ENCODE measurements at regions not wholly inside any gene's neighbourhood (a gene's known extent, or its start where the extent isn't known, plus 50 kb on each side); places are given as distances from the start of the nearest gene placed in this dataset.

DNA sequence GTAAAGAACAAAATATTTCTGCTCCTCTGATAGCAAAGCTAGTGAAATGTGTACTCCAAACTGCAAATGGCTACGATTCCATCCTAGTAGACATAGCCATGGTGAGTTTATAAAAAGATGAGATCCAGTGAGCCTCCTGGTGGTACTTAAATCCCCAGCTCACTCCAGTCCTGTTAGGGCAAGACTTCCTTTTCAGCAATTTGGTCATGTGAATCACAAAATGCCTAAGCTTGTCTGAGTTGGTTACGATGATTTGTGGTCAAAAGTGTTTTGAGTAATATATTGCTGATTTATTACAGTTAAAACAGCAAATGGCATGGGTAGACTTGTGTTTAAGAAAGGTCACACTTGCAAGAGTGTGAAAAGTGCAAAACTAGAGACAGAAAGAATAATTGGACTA, 102.7 kb upstream of the NAV3 start:
- BruUV-seq (replicated peaks): no TSS peak
- POLR2A ChIA-PET (ENCODE audit: unreplicated experiment): no interaction called here
- H4K8ac ChIP-seq (ENCODE audit: low read depth in 2 of 2, low read length in 2 of 2): no peak overlapping the region

More for the DNA sequence above, 102.7 kb upstream of the NAV3 start:
- Histone ChIP-seq H2BK120ac (ENCODE audit: low read depth, low read length) (no peak overlapping the region), H3K27ac (ENCODE audit: insufficient read depth, low read length) (no peak overlapping the region), H3K79me1 (ENCODE audit: low read depth in 1 of 2, low read length in 2 of 2) (no peaks in the 10 kb centered on the region), H3K9ac (ENCODE audit: low read depth, low read length) (no peak overlapping the region), H2BK5ac (ENCODE audit: low read depth, low read length, poor library complexity, severe bottlenecking) (no peak overlapping the region), H3K36me3 (ENCODE audit: control insufficient read depth, insufficient read depth, low read length) (no peaks in the 10 kb centered on the region), H2AK5ac (ENCODE audit: low read depth, low read length) (no peak overlapping the region), H2BK15ac (ENCODE audit: low read depth, low read length) (no peak overlapping the region), H2BK20ac (ENCODE audit: low read depth, low read length) (no peak overlapping the region), H4K5ac (ENCODE audit: low read depth, low read length) (no peak overlapping the region), H3K14ac (replicated peaks; ENCODE audit: low read depth, low read length) (no peak overlapping the region), H4K91ac (ENCODE audit: insufficient read depth, low read depth, low read length) (no peak overlapping the region), H3K4me3 (ENCODE audit: insufficient read depth, low read depth, low read length) (no peak overlapping the region), H3K56ac (ENCODE audit: extremely low read depth, insufficient read depth, low read length) (no peak overlapping the region), H3K4me2 (ENCODE audit: low read depth, low read length) (no peak overlapping the region), H3K18ac (ENCODE audit: low read depth, low read length) (no peak overlapping the region), H3K9me3 (ENCODE audit: control insufficient read depth, insufficient read depth, low read length) (no peaks in the 10 kb centered on the region), H2AK9ac (replicated peaks; ENCODE audit: low read depth, low read length, poor library complexity) (no peak overlapping the region), H3K27me3 (ENCODE audit: control insufficient read depth, insufficient read depth, low read length) (no peaks in the 10 kb centered on the region), H3K4ac (ENCODE audit: low read depth, low read length) (no peak overlapping the region), H3K23ac (ENCODE audit: low read depth, low read length) (no peak overlapping the region), H2AFZ (replicated peaks; ENCODE audit: low read length, poor library complexity) (no peak overlapping the region), H4K20me1 (ENCODE audit: insufficient read depth, low read length) (no peaks in the 10 kb centered on the region), H3K9me1 (ENCODE audit: insufficient read depth, low read length) (no peaks in the 10 kb centered on the region), H3K4me1 (ENCODE audit: control insufficient read depth, insufficient read depth, low read length) (peaks cover 2% of the 10 kb centered on the region; the same call in 1 of the 2 replicates)
- in situ Hi-C loops (cut with MboI; ENCODE audit: low sequenced_read_pairs): no loop called here
- intact Hi-C loops (cut with micrococcal nuclease): no loop called here
- ATAC-seq (ENCODE audit: low read depth) (no peak), DNase-seq (no peak)
- no CpG with 5 or more reads among the region's 2 CpGs for WGBS, 2 experiments (ENCODE audit: extremely low coverage in 2 of 2, insufficient read length in 1 of 2)
- TF ChIP-seq MXI1 (IDR thresholded peaks at IDR 0.05; ENCODE audit: borderline replicate concordance, low read depth, low read length): no peak
- TF ChIP-seq BHLHE40 (IDR thresholded peaks at IDR 0.05; ENCODE audit: low read depth, low read length): no peak
- TF ChIP-seq, protein P1, sequence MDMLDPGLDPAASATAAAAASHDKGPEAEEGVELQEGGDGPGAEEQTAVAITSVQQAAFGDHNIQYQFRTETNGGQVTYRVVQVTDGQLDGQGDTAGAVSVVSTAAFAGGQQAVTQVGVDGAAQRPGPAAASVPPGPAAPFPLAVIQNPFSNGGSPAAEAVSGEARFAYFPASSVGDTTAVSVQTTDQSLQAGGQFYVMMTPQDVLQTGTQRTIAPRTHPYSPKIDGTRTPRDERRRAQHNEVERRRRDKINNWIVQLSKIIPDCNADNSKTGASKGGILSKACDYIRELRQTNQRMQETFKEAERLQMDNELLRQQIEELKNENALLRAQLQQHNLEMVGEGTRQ (IDR thresholded peaks at IDR 0.05; ENCODE audit: low read depth, low read length): no peak
- no peak for TF ChIP-seq CHD1 (IDR thresholded peaks at IDR 0.05; ENCODE audit: low read depth, low read length)
- TF ChIP-seq, protein P2, sequence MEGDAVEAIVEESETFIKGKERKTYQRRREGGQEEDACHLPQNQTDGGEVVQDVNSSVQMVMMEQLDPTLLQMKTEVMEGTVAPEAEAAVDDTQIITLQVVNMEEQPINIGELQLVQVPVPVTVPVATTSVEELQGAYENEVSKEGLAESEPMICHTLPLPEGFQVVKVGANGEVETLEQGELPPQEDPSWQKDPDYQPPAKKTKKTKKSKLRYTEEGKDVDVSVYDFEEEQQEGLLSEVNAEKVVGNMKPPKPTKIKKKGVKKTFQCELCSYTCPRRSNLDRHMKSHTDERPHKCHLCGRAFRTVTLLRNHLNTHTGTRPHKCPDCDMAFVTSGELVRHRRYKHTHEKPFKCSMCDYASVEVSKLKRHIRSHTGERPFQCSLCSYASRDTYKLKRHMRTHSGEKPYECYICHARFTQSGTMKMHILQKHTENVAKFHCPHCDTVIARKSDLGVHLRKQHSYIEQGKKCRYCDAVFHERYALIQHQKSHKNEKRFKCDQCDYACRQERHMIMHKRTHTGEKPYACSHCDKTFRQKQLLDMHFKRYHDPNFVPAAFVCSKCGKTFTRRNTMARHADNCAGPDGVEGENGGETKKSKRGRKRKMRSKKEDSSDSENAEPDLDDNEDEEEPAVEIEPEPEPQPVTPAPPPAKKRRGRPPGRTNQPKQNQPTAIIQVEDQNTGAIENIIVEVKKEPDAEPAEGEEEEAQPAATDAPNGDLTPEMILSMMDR (conservative IDR thresholded peaks at IDR 0.05; ENCODE audit: low read depth, low read length): no peak
- no peak for TF ChIP-seq MAZ (IDR thresholded peaks at IDR 0.05; ENCODE audit: borderline replicate concordance, low read depth, low read length)
- no peak for TF ChIP-seq RCOR1 (IDR thresholded peaks at IDR 0.05; ENCODE audit: insufficient replicate concordance, low read length)
- TF ChIP-seq POLR2A (IDR thresholded peaks at IDR 0.05; ENCODE audit: low read depth, low read length): no peak
- no peak for TF ChIP-seq CEBPB (IDR thresholded peaks at IDR 0.05; ENCODE audit: low read depth, low read length)
- TF ChIP-seq NFE2L2 (IDR thresholded peaks at IDR 0.05; ENCODE audit: low read depth, low read length): no peak
- TF ChIP-seq RAD21 (IDR thresholded peaks at IDR 0.05; ENCODE audit: low read length): no peak
- CTCF ChIA-PET: no interaction called here
- dilution Hi-C loops (cut with HindIII; ENCODE audit: low sequenced_read_pairs, unreplicated experiment): no loop called here

Data from IMR-90 (cell line).